Ishikawa (cell line): ENCODE measurements at regions not wholly inside any gene's neighbourhood (a gene's known extent, or its start where the extent isn't known, plus 50 kb on each side); places are given as distances from the start of the nearest gene placed in this dataset.

Experiments
- EP300 ChIP-seq: IDR thresholded peaks from 2 replicates; pipeline ENCODE4 v1.6.1; 2012; ENCODE audit warnings: borderline replicate concordance
- NFIC ChIP-seq: IDR thresholded peaks from 2 replicates; pipeline ENCODE4 v1.6.1; 2012

DNA sequence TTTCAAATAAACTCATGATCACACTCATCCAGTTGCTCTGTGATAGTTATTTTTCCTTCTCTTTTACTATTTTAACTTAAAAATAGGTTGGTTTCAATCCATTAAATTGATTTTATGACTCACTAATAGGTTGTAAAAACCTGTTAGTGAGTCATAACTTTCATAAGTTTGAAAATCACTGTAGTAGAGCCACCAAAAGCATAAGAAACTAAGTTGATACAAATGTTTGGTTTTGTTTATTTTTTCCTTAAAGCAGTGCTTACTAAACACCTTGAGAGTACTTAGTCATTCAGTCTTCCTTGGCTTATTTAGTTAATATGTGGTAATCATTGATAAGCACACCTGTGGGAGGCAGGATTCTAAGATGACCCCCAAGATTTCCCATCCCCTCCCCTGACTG lies 312.1 kb upstream of the MAN1A1 start:
- TF ChIP-seq NFIC (no peak), EP300 (no peak)
